ENCODE measurements at regions not wholly inside any gene's neighbourhood (a gene's known extent, or its start where the extent isn't known, plus 50 kb on each side); places are given as distances from the start of the nearest gene placed in this dataset.

DNA sequence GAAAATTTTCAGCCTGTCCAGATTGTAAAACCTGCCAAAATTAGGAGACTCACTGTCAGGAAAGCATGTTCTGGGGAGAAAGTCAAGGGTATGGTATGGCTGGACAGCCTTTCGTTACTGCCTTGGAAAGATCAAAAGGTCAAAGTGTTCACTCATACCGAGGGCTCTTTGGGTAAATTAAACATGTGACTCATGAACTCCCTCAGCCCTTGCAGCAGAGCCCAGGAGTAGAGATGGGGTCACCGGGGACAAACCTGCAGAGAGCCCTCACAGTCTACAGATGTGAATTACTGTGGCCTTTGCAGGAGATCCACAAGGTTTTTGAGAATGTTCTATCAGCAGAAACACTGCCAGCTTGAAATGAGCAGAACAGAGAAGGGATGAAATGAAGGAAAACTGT, 275.7 kb downstream of the KLF6 start:
- TF ChIP-seq, protein P1, sequence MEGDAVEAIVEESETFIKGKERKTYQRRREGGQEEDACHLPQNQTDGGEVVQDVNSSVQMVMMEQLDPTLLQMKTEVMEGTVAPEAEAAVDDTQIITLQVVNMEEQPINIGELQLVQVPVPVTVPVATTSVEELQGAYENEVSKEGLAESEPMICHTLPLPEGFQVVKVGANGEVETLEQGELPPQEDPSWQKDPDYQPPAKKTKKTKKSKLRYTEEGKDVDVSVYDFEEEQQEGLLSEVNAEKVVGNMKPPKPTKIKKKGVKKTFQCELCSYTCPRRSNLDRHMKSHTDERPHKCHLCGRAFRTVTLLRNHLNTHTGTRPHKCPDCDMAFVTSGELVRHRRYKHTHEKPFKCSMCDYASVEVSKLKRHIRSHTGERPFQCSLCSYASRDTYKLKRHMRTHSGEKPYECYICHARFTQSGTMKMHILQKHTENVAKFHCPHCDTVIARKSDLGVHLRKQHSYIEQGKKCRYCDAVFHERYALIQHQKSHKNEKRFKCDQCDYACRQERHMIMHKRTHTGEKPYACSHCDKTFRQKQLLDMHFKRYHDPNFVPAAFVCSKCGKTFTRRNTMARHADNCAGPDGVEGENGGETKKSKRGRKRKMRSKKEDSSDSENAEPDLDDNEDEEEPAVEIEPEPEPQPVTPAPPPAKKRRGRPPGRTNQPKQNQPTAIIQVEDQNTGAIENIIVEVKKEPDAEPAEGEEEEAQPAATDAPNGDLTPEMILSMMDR (IDR thresholded peaks at IDR 0.05) = no peak
- no peak for TF ChIP-seq POLR2A (IDR thresholded peaks at IDR 0.05)

All from right lobe of liver (tissue), 4 donors.